ENCODE measurements at regions not wholly inside any gene's neighbourhood (a gene's known extent, or its start where the extent isn't known, plus 50 kb on each side); places are given as distances from the start of the nearest gene placed in this dataset.

DNA sequence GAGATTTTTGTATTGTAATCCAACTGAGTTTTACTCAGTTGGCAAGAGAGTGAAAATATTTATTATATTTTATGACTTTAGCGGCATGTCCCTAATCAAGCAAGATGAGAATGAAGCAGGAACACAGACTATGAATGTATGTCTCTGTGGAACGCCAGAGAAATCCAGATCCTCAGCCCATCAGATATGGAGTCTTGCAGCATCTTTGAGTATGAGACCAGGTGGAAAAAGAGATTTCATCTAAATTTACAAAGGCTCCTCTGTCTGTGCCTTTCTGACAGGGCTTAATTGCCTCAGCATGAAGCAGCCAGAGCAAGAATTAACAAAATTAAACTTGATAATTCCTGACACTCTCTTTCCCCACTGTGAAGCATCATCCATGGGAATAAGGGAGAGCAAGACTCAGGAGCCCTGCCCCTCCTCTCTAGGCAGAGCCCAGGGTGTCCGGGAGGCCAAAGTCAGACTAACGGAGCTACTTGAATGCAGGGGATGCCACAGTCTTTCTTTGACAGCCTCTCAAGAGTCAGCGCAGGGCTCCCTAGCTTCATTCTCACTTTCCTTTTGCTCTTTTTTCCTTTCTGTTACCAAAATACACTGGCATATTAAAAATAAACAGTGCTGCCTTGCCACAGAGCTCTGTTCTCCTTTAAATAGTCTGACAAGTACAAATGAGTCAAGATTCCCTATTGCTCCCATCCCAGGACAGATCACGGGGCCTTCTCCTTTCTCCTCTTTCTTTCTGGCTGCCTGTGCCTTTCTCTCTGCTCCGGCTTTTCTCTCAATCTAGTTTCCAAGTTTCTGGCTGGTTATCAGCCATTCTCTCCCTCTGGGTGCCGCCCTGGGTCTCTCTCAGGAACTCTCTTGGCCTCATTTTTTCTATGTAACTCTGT lies 132.2 kb upstream of the INHBA start:
- peak; percentile 31 for DNase-seq (ENCODE audit: low read depth)

DNA sequence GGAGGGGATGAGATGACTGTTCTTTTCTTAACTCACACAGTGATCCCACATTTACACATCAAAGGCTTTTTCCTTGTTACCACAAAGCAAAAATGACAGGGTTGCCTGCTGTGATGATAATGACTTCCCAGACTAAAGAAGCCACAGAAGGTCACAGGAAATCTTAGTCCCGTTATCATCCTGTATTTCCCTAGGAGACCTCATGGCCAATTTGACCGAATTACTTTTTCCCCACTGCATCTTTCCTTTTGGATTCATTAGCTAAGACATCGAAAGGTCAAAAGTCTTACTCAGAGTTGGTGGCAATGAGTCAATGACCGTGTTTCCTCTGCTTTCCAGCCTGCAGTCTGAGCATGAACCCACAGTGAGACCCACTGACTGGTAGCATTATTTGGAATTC lies 130.1 kb upstream of the INHBA start:
- DNase-seq (ENCODE audit: low read depth), result no peak

GRCh38 chr7:41830271-41830670 lies 127.4 kb upstream of the INHBA start:
- no peak for DNase-seq (ENCODE audit: low read depth)

DNA sequence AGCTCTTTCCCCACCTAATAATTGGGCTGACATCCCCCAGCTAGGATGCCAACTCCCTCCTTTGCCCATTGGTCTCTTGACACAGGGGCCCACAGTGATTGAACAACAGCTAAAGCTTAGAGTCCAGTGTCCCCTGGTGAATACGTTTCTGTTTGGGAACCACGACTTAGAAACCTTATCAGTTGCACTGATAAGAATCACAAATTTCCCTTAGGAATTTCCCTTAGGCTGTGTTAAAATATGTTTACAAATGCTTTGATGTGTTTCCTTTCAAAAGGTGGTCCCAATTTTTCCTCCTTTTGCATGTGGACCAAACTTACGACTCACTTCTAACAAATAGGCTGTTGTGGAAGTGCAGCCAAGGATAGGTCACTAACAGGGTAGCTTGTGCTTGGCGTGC lies 126.0 kb upstream of the INHBA start:
- DNase-seq (ENCODE audit: low read depth), result no peak

- DNase-seq (ENCODE audit: low read depth), result no peak
These were observed 123.8 kb upstream of the INHBA start for GRCh38 chr7:41826641-41827040.

DNA sequence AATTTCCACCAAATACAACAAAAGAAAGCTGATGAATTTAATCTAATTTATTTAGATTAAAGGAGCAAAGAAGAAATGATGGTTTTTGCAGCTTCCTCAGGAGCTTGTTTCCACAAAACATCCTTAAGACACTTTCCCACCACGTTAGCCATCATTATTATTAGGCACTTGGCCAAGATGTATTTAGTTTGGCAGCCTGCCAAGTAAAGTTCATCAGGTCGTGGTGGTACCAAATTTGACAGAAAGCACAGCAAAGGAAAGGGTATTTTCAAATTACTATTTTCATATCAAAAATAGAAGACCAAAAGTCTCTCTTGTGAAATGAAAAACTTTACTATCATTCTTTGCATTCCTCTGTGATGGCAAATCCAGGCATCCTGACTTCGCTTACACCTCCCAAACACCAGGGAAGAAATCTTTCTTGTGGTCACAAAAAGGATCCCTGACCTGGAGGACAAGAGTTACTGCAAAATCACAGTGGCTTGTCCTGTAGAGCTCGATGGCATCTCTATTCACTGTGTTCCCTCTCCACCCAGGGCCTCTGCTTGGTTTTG lies 123.1 kb upstream of the INHBA start:
- peak; percentile 36 for DNase-seq (ENCODE audit: low read depth)

DNA sequence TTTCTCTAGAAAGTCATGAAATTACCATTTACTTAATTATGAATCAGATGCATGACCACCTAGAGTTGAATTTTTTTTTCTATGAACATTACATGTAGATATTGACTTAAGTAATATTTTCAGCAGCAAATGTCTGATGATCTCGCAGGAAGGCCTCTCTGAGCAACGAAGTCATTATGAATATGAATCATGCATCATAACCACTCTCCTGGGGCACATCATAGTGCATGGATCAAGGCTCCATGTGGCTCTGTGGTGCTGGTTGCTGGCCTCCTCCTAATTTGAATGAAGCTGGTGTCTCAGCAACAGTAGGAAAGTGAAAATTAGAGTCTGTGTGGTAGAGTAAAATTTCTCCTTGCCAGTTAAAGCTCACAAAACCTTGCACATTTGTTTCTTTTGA lies 121.4 kb upstream of the INHBA start:
- peak; percentile 82 for DNase-seq (ENCODE audit: low read depth)

DNA sequence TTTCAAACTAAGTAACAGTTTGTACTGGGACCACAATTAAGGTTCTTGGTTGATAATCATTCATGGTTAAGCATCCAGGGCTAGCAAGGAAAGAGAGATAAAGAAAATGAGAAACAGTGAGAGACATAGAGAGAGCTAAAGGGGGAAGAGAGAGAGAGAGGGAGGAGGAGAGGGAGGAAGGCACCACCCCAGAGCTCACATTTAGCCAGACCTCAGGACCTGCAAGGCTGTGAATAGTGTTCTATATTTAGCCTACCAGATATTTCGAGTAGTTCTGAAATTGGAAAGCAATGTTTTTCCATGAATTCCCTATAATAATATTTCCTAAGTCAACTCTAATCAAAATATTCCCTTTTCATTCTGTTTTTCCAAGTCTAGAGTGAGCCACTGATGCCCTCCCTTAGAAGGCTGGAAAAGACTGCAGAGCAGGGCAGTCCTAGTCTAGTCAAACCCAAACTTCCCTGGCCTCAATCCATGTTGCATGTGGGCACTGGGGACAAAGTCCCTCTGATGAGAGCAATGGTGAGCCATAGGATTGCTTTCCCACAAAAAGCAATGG lies 119.4 kb upstream of the INHBA start:
- DNase-seq (ENCODE audit: low read depth), result no peak

GRCh38 chr7:41821521-41822213 lies 118.8 kb upstream of the INHBA start:
- no peak for DNase-seq (ENCODE audit: low read depth)

DNA sequence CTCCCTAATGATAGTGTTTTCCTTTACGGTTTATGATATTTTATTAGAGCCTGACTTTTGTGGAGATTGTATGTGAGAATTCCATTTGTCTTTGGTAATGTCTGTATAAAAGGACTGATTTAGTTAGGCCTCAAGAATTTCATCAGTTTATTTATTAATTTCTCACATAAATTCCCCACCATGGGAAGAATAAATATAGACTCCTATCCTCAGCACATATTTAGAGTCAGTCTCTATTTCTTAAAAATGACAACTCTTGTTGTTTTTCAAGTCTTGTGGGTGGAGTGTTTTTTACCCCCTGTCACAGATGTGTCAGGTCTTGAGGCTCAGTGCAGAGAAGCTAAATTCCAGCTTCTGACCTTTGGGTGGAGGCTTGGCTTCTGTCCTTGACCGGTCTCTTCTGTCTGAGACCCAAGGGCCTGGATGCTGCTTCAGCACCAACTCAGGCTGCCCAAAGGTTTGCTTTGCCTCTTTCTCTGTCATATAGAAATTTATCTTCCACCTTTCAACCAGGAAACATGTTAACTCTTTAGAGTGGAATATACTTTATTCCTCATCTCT lies 117.3 kb upstream of the INHBA start:
- DNase-seq (ENCODE audit: low read depth), result no peak

DNA sequence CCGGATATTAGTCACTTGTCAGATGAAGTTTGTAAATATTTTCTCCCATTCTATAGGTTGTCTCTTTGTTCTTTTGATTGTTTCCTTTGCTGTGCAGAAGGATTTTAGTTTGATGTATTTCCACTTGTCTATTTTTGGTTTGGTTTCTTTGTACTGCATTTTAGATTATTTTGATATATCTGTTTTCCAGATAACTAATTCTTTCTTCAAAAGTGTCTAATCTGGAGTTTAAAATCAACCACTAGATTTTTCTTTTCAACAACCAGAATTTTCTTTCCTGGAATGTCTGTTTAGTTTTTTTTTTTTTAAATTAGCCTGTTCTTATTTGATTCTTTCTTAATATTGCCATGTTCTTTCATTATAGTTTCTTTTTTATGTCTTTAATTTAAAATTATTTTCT lies 116.8 kb upstream of the INHBA start:
- no peak for DNase-seq (ENCODE audit: low read depth)

- no peak for DNase-seq (ENCODE audit: low read depth)
These were observed 116.0 kb upstream of the INHBA start for GRCh38 chr7:41818765-41819398.

- peak; percentile 64 for DNase-seq (ENCODE audit: low read depth)
These were observed 114.5 kb upstream of the INHBA start for GRCh38 chr7:41817386-41817785.

DNA sequence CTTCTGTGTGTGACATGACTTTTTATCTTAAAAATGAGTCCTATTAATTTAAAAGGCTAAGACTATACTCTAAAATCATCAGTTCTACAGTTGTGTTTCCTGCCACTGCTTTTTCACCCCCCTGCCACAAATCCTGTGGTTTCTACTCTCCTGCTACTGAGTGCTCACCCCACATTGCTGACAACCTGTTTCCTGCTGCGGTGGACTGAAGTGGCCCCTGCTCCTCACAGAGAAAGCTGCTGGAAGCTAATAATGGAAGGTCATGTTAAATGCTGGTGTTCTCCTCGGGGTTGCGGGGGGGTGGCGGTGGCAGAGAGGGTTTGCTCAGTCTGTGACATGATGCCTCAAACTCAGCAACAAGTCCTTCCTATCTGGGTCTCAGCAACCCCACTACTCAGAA lies 113.2 kb upstream of the INHBA start:
- DNase-seq (ENCODE audit: low read depth), result no peak

GRCh38 chr7:41814888-41815287 lies 112.0 kb upstream of the INHBA start:
- no peak for DNase-seq (ENCODE audit: low read depth)

- no peak for DNase-seq (ENCODE audit: low read depth)
These were observed 110.4 kb upstream of the INHBA start for GRCh38 chr7:41813286-41813685.

DNA sequence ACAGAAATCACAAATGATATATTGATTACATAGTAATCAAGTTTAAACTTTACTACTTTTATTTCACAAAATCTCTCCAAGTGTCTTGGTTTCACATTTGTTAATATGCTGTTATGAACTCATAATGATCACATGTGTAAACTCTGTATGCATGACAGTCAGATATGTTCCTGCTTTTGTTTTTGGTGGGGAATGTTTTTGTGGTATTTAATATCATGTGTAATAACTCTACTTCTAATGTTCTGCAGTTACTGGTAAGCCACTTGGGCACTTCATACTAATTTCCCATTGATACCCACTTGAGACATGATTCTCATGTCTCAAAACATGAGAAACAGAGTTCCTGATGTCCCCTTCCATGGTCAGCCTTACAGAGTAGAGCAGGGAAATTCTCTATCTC lies 109.1 kb upstream of the INHBA start:
- DNase-seq (ENCODE audit: low read depth), result no peak

DNA sequence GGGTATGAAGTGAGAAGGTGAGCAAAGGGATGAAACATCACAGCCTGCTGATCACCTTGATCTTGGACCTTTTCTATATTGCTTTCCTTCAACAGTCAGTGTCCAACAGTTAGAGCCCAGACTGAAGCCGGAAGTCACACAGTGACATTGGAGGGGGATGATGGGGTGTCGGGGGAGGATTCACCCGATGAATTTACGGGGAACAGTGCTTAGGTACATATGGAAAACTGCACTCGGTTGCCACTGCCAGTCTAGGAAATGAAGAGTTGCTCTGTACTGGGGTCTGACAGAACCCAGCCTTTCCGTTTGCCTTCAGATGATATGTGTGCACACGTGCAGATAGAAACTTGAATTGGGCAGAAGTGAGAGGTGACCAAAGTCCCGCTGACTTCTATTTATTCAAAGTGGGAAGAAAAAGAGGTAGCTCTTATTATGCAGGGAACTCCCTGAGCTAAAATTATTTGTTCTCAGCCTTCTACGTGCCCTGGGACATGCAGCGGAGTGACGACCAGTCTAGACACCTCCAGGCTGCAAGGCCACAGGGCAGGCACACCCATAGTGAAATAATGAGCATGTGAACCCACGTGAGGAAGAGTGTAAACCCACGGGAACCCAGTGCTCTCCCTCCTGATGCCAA lies 107.2 kb upstream of the INHBA start:
- DNase-seq (ENCODE audit: low read depth), result no peak

- DNase-seq (ENCODE audit: low read depth), result peak; percentile 48
These were observed 106.6 kb upstream of the INHBA start for GRCh38 chr7:41809529-41809939.

DNA sequence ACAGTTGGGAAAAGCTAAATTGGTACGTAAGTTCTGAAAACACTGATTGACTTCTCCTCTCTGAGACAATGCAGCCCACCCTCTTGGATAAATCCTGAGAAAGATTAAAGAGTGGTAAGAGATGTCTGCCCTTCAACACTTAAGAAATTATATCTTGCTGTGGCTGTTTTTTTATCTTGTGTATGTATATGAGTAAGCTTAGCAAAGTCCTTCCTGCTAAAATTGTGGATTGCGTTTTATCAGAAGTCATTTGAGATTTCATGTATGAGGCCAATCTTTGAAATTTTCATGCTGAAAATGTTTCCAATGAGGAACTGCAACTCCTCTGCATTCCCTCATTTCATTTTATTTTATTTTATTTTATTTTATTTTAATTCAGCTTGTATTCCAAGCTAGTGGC lies 106.2 kb upstream of the INHBA start:
- DNase-seq (ENCODE audit: low read depth), result no peak

DNA sequence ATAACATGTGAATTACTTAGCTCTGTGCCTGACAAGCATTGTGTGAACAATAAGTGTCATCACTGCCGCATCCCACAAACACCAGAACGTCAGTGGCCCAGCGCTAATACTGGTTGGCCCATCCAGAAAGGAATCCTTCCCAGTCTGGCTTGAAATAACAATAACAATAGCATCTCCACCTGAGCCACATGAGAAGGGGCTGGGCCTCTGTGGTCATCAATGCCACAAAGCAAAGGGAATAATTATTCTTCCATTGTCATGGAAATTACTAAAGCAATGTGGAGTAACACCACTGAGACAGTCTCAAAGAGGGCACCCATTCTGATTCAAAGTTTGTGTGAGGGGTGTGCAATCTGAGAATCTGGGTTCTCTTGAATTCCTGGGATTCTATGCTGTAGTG lies 105.7 kb upstream of the INHBA start:
- DNase-seq (ENCODE audit: low read depth), result no peak
